ENCODE measurements at regions not wholly inside any gene's neighbourhood (a gene's known extent, or its start where the extent isn't known, plus 50 kb on each side); places are given as distances from the start of the nearest gene placed in this dataset.

DNA sequence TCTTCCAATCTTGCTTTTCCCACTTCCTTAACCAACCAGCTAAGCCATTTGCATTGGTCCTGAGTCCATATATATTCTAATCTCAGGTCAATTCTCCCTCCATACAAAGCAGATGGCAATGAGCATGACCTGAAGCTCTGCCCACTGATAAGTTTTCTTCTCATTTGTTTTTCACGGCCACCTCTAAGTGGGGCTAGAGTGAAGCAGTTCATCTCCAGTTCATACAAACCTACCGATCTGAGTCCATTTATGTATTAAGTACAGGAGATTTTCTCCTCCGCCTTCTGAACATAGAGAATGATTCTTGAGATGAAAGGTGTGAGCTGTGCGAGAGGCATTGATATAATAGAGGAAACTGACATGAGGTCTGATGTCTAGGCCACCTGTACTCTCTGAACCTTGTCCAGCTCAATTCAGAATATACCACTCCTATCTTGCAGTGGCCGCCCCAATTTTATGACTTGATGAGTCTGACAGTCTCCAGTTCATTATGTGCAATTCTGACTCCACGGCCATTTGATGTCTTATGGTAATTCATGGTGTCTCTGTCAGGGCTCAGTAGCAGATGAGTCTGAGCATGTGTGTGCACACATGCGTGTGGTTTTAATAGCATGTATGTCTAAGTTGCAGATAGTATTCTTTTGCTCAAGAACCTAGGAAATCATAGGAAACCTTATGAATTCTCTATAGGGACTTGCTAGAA lies 329.8 kb downstream of the PMP22 start (continued):
- TF ChIP-seq CHD7 (IDR thresholded peaks at IDR 0.05; ENCODE audit: insufficient replicate concordance, low read length): no peak

Measured in H1 (cell line).